GM12892 (cell line): ENCODE measurements at regions not wholly inside any gene's neighbourhood (a gene's known extent, or its start where the extent isn't known, plus 50 kb on each side); places are given as distances from the start of the nearest gene placed in this dataset.

Source experiments
- POLR2A ChIP-seq: IDR thresholded peaks from 2 replicates; pipeline ENCODE4 v1.6.1; 2011; ENCODE audit warnings: low read depth, low read length, control low read depth
- POLR2AphosphoS5 ChIP-seq: IDR thresholded peaks from 2 replicates; pipeline ENCODE4 v1.6.1; 2011; ENCODE audit warnings: low read depth, low read length, control low read depth

GRCh38 chr11:98625526-98625925 is 395.2 kb upstream of the CNTN5 start:
- TF ChIP-seq POLR2A (no peak), POLR2AphosphoS5 (no peak)
